SK-N-SH treated with all-trans-retinoic acid at 6 μM for 48 hours (cell line): ENCODE measurements at regions not wholly inside any gene's neighbourhood (a gene's known extent, or its start where the extent isn't known, plus 50 kb on each side); places are given as distances from the start of the nearest gene placed in this dataset.

ENCODE experiments used
- ATAC-seq: fragments of 200-7000 bp; cut with Tn5 transposase; 3 replicates; pipeline ENCODE4 v1.9.1; 2020; ENCODE audit warnings: mild to moderate bottlenecking, moderate library complexity
- BACH2 ChIP-seq: fragments of 250-450 bp; sonication (Bioruptor Pico); IDR thresholded peaks from 2 replicates; pipeline ENCODE4 v1.9.0; 2021; ENCODE audit warnings: mild to moderate bottlenecking, borderline replicate concordance
- CSDC2 ChIP-seq: fragments of 250-450 bp; sonication (Bioruptor Pico); IDR thresholded peaks from 2 replicates; pipeline ENCODE4 v1.5.0; 2020; ENCODE audit warnings: mild to moderate bottlenecking, moderate library complexity
- CSRNP3 ChIP-seq: fragments of 250-450 bp; sonication (Bioruptor Pico); IDR thresholded peaks from 2 replicates; pipeline ENCODE4 v1.5.1; 2021; ENCODE audit warnings: mild to moderate bottlenecking, moderate library complexity
- ESRRG ChIP-seq: fragments of 250-450 bp; sonication (Bioruptor Pico); IDR thresholded peaks from 2 replicates; pipeline ENCODE4 v1.6.1; 2021; ENCODE audit warnings: mild to moderate bottlenecking
- GLIS3 ChIP-seq: fragments of 250-450 bp; sonication (Bioruptor Pico); IDR thresholded peaks from 2 replicates; pipeline ENCODE4 v1.5.0; 2020; ENCODE audit warnings: mild to moderate bottlenecking, moderate library complexity
- ISL1 ChIP-seq: fragments of 250-450 bp; sonication (Bioruptor Pico); IDR thresholded peaks from 2 replicates; pipeline ENCODE4 v2.1.2; 2022; ENCODE audit warnings: mild to moderate bottlenecking, moderate library complexity
- OSR1 ChIP-seq: fragments of 250-450 bp; sonication (Bioruptor Pico); IDR thresholded peaks from 2 replicates; pipeline ENCODE4 v1.8.0; 2022; ENCODE audit warnings: moderate library complexity, mild to moderate bottlenecking, inconsistent platforms
- POU6F1 ChIP-seq: fragments of 250-450 bp; sonication (Bioruptor Pico); IDR thresholded peaks from 2 replicates; pipeline ENCODE4 v1.8.0; 2021; ENCODE audit warnings: low read depth, mild to moderate bottlenecking, moderate library complexity, borderline replicate concordance
- PPARA ChIP-seq: fragments of 250-450 bp; sonication (Bioruptor Pico); IDR thresholded peaks from 2 replicates; pipeline ENCODE4 v1.5.0; 2020; ENCODE audit warnings: mild to moderate bottlenecking, borderline replicate concordance
- RARB ChIP-seq: fragments of 250-450 bp; sonication (Bioruptor Pico); IDR thresholded peaks from 2 replicates; pipeline ENCODE4 v1.8.0; 2021; ENCODE audit warnings: mild to moderate bottlenecking, moderate library complexity
- SNAI2 ChIP-seq: fragments of 250-450 bp; sonication (Bioruptor Pico); IDR thresholded peaks from 2 replicates; pipeline ENCODE4 v1.5.0; 2020; ENCODE audit warnings: mild to moderate bottlenecking, moderate library complexity
- TCF4 ChIP-seq: fragments of 250-450 bp; sonication (Bioruptor Pico); IDR thresholded peaks from 2 replicates; pipeline ENCODE4 v1.8.0; 2021; ENCODE audit warnings: mild to moderate bottlenecking, moderate library complexity, borderline replicate concordance
- TOX ChIP-seq: fragments of 250-450 bp; sonication (Bioruptor Pico); IDR thresholded peaks from 2 replicates; pipeline ENCODE4 v1.8.0; 2021; ENCODE audit warnings: mild to moderate bottlenecking, moderate library complexity, borderline replicate concordance
- ZC3H10 ChIP-seq: fragments of 250-450 bp; sonication (Bioruptor Pico); IDR thresholded peaks from 2 replicates; pipeline ENCODE4 v1.5.1; 2021; ENCODE audit warnings: mild to moderate bottlenecking, moderate library complexity
- ZFP3 ChIP-seq: fragments of 250-450 bp; sonication (Bioruptor Pico); IDR thresholded peaks from 2 replicates; pipeline ENCODE4 v1.5.0; 2020; ENCODE audit warnings: mild to moderate bottlenecking, moderate library complexity
- ZFP30 ChIP-seq: fragments of 450-650 bp; formaldehyde crosslinking; IDR thresholded peaks from 2 replicates; pipeline ENCODE4 v1.5.0; 2022; ENCODE audit warnings: mild to moderate bottlenecking, moderate library complexity
- ZNF565 ChIP-seq: fragments of 450-650 bp; formaldehyde crosslinking; conservative IDR thresholded peaks from 2 replicates; pipeline ENCODE4 v1.5.0; 2020; ENCODE audit warnings: low read depth, mild to moderate bottlenecking, moderate library complexity
- ZNF70 ChIP-seq: fragments of 450-650 bp; formaldehyde crosslinking; IDR thresholded peaks from 2 replicates; pipeline ENCODE4 v1.5.0; 2020; ENCODE audit warnings: mild to moderate bottlenecking, moderate library complexity
- TF ChIP-seq, protein P1 (sequence below): fragments of 250-450 bp; sonication (Bioruptor Pico); IDR thresholded peaks from 2 replicates; pipeline ENCODE4 v1.8.0; 2020; ENCODE audit warnings: mild to moderate bottlenecking, moderate library complexity, borderline replicate concordance

DNA sequence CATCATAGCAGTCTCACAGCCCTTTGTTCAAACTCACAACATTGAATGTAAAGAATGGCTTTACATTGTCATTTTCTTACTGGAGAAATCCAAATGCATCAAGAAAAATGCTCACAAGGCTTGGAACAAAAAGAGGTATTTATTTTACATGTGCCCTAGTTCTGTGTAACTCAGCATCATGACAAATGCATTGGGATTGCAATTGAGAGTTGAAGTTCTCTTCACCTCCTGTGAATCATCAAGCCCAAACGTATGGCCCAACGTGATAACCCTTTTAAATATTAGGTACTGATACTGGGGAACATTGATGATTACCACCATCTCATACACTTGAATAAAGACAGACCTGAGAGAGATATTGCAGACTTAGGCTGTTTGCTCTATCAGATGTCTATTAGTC lies 61.6 kb downstream of the GASK1B start (continued):
- TF ChIP-seq, protein P1, sequence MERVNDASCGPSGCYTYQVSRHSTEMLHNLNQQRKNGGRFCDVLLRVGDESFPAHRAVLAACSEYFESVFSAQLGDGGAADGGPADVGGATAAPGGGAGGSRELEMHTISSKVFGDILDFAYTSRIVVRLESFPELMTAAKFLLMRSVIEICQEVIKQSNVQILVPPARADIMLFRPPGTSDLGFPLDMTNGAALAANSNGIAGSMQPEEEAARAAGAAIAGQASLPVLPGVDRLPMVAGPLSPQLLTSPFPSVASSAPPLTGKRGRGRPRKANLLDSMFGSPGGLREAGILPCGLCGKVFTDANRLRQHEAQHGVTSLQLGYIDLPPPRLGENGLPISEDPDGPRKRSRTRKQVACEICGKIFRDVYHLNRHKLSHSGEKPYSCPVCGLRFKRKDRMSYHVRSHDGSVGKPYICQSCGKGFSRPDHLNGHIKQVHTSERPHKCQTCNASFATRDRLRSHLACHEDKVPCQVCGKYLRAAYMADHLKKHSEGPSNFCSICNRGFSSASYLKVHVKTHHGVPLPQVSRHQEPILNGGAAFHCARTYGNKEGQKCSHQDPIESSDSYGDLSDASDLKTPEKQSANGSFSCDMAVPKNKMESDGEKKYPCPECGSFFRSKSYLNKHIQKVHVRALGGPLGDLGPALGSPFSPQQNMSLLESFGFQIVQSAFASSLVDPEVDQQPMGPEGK: no peak

GRCh38 chr4:158102904-158103303 lies 69.9 kb downstream of the GASK1B start:
- no peak for ATAC-seq

DNA sequence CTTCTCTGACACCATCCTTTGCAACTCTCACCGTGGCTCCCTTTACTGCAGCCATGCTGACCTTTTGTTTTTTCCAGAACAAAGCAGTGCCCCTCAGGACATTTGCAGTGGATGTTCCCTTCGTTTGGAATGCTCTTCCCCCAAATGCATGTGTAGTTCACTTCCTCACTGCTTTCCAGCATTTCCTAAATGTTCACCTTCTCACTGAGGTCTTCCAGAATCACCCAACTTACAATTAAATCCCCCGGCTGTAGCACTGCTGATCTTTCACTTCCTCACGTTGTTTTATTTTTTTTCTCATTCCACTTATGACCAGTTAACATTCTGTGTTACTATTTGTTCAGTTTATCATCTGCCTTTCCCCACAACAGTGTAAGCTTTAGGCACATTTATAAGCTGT lies 73.1 kb downstream of the GASK1B start:
- no peak for TF ChIP-seq TOX
- ATAC-seq: no peak

More at GRCh38 chr4:158102904-158103303, 69.9 kb downstream of the GASK1B start:
- TF ChIP-seq, protein P1: no peak
- TF ChIP-seq SNAI2 (CRISPR knock-in tag): no peak
- TF ChIP-seq GLIS3 (CRISPR knock-in tag): no peak
- no peak for TF ChIP-seq ZNF565 (CRISPR knock-in tag)
- TF ChIP-seq RARB: no peak
- no peak for TF ChIP-seq TCF4 (CRISPR knock-in tag)
- TF ChIP-seq POU6F1: no peak
- TF ChIP-seq BACH2 (CRISPR knock-in tag): no peak
- no peak for TF ChIP-seq TOX
- TF ChIP-seq ZFP30: no peak
- no peak for TF ChIP-seq ZC3H10 (CRISPR knock-in tag)
- TF ChIP-seq ZNF70 (CRISPR knock-in tag): no peak
- TF ChIP-seq PPARA (CRISPR knock-in tag): no peak
- no peak for TF ChIP-seq CSRNP3 (CRISPR knock-in tag)
- no peak for TF ChIP-seq ZFP3 (CRISPR knock-in tag)

DNA sequence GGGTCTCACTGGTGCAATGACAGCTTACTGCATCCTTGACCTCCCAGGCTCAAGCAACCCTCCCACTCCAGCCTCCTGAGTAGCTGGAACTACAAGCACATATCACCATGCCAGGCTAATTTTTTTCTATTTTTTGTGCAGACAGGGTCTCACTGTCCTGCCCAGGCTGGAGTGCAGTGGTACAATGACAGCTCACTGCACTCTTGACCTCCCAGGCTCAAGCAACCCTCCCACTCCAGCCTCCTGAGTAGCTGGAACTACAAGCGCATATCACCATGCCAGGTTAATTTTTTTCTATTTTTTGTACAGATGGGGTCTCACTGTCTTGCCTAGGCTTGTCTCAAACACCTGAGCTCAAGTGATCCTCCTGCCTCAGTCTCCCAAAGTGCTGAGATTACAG lies 74.0 kb downstream of the GASK1B start:
- no peak for ATAC-seq
- TF ChIP-seq PPARA (CRISPR knock-in tag) (no peak), CSDC2 (no peak), ZNF70 (CRISPR knock-in tag) (no peak), TCF4 (CRISPR knock-in tag) (no peak), CSRNP3 (CRISPR knock-in tag) (no peak)

- peak; percentile 81 for ATAC-seq
- peak; percentile 56; the same call in 1 of the 2 replicates for TF ChIP-seq ISL1 (CRISPR knock-in tag)
- TF ChIP-seq, protein P1: no peak
- TF ChIP-seq ESRRG (CRISPR knock-in tag): no peak
- TF ChIP-seq TCF4 (CRISPR knock-in tag): no peak
- 0 out of 2 replicates have a peak, but pooled peaks have one; percentile 34 for TF ChIP-seq ZFP3 (CRISPR knock-in tag)
- no peak for TF ChIP-seq OSR1 (CRISPR knock-in tag)
These were observed 78.3 kb downstream of the GASK1B start for GRCh38 chr4:158094413-158095134.
